HG02852 (cell line): ENCODE measurements at regions not wholly inside any gene's neighbourhood (a gene's known extent, or its start where the extent isn't known, plus 50 kb on each side); places are given as distances from the start of the nearest gene placed in this dataset.
A peak's percentile ranks its signal among the peaks of the same experiment; 100 is the strongest.

Experiments
- ATAC-seq: cut with Tn5 transposase; IDR thresholded peaks from one replicate; pipeline ENCODE4 v1.9.1; 2021; ENCODE audit warnings: mild to moderate bottlenecking, moderate library complexity; ENCODE audit not compliant: unreplicated experiment

DNA sequence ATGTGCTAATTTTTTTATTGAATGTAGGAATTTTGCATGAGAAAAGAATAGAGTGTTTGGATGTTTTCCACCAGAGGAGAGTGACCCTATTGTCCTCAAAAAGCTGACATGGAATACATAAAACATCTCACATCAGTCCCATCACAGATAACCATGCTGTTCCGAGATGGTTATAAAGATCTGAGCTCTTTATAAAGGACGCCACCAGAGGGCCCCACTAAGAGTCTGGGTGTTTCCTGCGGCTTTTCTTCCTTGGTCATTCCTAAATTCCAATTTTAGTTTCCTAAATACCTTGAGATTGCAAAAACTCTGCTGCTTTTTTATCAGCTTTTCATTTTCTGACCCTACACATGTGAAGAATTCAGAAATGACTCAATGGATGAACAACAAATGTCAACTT, 504.5 kb upstream of the FRG1 start:
- no peak for ATAC-seq

DNA sequence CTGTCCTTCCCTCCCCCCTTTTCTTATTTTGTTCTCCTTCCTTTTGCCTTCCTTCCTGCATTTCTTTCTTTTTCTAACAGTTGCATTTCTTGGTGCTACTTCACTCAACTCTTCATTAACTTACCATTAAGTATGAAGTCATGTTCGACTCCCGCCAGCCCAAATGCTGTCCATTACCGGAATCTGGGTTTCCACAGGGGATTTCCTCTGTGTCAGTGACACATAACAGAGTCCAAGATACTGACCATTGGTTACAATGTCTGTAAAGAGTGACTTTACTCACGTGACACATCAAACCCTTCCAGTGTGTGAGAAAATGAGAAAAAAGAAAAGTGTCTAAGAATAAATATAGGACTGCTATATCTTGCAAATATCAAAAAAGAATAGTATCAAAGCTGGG, 500.0 kb upstream of the FRG1 start:
- ATAC-seq = no peak

GRCh38 chr4:189443341-189443740, 497.3 kb upstream of the FRG1 start:
- ATAC-seq = no peak

- no peak for ATAC-seq
These were observed 495.1 kb upstream of the FRG1 start for GRCh38 chr4:189445613-189446012.

DNA sequence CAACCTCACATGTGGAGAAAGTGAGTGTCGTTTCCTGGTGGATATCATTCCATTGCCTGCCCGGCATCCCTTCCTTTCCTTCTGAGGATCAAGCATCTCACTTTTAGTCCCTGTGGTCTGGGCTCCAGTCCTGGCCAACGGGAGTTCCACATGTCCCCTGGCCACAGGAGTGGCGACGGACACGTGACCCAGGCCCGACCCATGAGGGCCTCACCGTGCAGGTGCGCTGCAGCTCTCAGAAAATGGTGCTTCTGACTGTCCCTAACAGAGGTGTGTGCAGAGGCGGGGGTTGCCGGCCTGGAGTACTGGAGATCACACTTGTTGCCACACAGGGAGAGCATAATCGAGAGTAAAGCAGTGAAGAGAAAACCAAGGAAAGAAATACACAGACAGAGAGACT, 476.9 kb upstream of the FRG1 start:
- no peak for ATAC-seq

DNA sequence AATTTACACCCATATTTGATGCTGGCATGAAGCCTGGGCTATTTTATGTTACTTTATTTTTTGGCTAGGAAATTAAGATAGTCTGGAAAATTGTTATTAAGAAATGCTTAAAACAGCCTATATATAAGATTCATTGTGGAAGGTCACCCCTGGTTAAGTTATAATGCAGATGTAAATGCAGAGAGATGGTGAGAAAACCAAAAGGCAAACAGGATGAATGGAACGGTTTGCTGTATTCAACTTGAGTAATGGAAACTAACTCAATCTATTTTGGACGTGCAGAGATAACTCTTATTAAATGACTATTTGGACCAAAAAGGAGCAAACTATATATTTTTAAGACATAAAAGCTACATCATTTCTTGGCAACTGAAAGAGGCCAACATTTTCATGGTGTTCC, 446.3 kb upstream of the FRG1 start:
- ATAC-seq = no peak

DNA sequence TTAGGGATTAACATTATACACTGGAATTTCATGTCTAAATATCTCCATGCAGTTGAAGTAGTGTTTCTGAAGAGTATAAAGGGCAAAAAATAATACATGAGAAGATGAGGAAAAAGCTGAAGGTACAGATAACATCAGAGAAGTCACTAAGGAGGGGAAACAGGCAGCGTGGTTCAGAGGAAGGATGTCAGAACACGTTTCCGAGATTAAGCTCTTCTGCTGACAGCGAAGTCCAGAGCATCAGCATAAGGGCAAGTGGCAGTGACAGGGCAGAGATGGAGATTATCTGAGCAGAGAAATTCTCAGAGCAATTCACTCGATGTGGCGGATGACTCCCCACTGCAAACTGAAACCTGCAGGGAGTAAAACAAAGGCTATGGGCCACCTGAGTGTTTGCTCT, 443.2 kb upstream of the FRG1 start:
- no peak for ATAC-seq

DNA sequence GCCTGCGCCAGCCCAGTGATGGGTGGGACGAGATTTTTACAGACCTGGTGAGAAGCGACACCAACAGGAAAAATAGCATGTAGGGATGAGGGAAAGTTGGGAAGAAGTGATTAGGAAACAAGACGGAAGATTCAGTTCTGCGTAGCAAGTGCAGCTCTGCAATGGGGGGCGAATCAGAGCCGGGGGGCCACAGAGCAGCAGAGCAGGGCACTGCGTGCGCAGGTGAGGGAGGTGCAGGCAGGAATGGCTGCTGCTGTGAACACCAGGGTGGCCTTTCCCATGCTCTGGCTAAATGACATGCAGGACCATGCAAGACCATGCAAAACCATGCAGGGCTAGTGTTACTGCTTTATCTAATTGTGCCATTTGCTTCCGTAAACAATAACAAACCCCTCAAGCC, 442.7 kb upstream of the FRG1 start:
- no peak for ATAC-seq

DNA sequence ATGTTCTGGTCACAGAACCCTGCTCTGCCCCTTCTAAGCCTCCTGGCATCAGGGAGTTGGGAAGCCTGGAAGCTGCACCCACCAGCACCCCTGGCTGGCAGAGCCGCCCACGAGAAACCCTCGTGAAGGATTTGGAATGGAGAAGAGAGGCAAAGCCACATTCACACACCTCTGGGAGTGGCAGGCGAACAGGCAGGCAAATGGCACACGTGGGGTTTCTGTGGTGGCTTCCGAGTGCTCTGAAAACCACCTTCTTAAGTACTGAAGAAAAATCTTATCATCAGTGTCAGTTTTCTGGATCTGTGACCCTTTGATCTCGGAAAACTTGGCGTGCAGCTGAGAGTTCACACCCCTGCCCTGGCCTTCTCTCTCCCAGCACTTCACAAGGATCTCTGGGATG, 442.2 kb upstream of the FRG1 start:
- ATAC-seq = no peak

DNA sequence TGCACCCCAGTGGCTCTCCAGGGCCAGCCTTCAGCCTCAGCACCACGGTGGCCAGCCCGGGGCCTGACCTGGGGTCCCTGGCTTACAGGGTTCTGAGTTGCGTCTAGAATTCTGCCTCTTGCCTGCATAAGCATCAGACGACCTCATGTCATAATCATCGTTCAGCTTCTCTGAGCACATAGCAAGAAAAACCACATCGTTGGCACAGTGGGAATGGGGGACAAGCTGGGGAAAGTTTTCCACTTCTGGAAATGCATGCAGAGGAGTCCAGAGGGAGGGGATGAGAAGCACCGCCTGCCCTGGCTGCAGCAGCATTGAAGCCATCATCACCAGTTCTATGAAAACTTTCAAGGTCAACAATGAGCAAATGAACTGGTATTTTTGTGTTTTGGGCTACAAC, 441.0 kb upstream of the FRG1 start:
- ATAC-seq = no peak

DNA sequence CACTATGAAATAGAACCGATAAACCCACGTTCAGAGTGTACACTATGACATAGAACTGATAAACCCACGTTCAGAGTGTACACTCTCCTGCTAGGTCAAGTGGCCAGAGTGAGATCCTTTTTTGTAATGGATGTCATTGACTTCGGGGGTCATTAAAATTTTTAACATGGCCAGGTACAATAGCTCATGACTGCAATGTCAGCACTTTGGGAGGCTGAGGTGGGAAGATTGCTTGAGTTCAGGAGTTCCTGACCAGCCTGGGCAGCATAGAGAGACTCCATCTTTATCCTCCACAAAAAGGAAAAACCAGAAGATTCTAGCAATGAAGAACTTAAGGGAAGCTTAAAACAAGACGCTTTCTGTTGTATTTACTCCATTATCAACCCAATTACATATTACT, 439.7 kb upstream of the FRG1 start:
- ATAC-seq = no peak

GRCh38 chr4:189502841-189503435, 437.7 kb upstream of the FRG1 start:
- peak; percentile 73 for ATAC-seq

DNA sequence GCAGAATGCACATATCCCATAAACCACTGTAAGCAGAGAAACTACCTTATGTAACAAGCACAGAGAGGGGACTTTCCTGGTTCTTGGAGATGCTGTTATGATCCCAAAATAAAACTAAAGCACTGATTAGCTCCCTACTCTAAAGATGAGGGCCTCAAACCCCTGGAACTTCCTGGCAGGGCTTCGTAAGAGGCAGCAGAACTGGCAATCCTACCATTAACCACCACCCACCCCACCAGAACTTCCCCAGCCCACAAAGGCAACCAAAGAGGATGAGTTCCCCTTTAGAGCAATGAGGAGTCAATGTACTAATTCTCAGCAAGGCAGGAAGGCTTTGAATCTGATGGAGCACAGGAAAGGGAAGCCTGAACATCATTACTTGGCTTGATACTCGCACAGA, 436.5 kb upstream of the FRG1 start:
- no peak for ATAC-seq

DNA sequence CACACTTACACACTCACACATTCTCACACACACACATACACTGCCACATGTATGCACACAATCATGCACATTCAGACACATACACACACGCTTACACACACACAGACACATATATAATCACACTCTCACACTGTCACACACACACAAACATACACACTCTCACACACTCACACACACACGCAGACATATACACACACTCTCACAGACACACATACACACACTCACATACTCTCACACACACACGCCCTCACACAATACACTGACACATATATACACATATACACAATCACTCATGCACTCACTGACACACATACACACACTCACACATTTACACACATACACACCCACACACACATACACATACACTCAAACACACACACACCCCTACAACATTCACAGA, 435.3 kb upstream of the FRG1 start:
- ATAC-seq = no peak

GRCh38 chr4:189506080-189506479, 434.6 kb upstream of the FRG1 start:
- ATAC-seq = no peak

DNA sequence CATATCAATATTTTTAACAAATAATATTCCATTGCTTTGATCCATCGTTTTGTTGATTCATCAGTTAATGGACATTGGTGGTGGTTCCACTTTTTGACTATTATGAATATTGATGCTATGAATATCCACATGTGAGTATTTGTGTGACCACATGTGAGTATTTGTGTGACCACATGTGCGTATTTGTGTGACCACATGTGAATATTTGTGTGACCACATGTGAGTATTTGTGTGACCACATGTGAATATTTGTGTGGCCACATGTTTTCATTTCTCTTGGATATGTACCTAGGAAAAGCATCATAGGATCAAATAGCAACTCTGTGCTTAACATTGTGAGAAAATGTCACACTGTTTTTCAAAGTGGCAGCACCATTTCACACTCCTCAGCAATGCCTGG, 433.6 kb upstream of the FRG1 start:
- ATAC-seq = no peak

- no peak for ATAC-seq
These were observed 430.1 kb upstream of the FRG1 start for GRCh38 chr4:189510601-189511000.

- ATAC-seq = no peak
These were observed 429.1 kb upstream of the FRG1 start for GRCh38 chr4:189511581-189511980.

- ATAC-seq = no peak
These were observed 427.3 kb upstream of the FRG1 start for GRCh38 chr4:189513421-189513820.

DNA sequence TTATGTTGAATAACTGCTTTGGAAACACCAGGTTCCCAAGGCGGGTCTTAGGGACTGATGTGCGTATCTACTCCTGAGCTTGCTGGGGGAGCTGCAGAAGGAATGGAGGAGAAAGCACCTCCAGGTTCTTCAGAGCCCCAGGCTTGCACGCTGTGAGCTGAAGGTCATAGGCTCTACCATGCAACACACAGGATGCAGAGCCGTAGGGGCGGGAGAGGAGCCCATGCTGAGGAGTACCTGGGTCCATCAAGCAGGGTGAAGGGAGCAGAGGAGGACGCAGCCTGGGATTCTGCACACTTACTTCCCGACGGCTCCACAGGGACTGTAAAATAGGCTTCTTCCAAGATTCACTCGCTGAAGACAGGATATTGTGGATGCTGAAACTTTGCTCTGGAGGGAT, 426.5 kb upstream of the FRG1 start:
- no peak for ATAC-seq

GRCh38 chr4:189516902-189517301, 423.8 kb upstream of the FRG1 start:
- ATAC-seq = no peak

DNA sequence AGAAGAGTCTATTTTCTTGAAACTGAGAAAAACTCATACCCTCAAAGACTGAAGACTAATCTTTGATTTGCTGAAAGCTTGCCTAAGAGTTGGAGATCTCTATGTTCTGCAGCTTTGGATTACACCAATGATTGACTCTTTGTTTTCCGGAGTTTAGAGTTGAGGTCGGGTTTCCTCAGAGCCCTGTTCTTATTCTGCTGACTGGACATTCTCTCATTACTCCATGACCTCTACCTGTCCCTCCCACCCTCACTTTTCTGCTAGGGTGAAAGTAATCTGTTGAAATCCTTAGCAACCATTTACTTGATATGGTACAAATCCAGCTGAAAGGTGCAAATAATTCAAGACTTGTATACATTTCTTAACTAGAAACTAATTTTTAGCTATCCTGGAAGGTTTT, 421.5 kb upstream of the FRG1 start:
- no peak for ATAC-seq

DNA sequence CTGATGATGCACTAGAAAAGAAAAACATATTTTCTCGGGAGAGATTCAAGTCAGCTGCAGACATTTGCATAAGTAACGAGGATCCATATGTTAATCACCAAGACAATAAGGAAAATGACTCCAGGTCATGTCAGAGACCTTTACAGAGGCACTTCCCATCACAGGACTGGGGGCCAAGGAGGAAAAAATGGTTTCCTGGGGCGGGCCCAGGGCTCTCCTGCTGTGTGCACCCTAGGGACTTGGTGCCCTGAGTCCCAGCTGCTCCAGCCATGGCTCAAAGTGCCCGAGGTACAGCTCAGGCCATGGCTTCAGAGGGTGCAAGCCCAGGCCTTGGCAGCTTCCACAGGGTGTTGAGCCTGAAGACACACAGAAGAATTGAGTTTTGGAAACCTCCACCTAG, 415.4 kb upstream of the FRG1 start:
- ATAC-seq = no peak

GRCh38 chr4:189530848-189531247, 409.8 kb upstream of the FRG1 start:
- ATAC-seq = no peak
